ENCODE measurements at regions not wholly inside any gene's neighbourhood (a gene's known extent, or its start where the extent isn't known, plus 50 kb on each side); places are given as distances from the start of the nearest gene placed in this dataset.

GRCh38 chr3:30358871-30359270 lies 247.5 kb upstream of the TGFBR2 start (continued):
- TF ChIP-seq, protein P1, sequence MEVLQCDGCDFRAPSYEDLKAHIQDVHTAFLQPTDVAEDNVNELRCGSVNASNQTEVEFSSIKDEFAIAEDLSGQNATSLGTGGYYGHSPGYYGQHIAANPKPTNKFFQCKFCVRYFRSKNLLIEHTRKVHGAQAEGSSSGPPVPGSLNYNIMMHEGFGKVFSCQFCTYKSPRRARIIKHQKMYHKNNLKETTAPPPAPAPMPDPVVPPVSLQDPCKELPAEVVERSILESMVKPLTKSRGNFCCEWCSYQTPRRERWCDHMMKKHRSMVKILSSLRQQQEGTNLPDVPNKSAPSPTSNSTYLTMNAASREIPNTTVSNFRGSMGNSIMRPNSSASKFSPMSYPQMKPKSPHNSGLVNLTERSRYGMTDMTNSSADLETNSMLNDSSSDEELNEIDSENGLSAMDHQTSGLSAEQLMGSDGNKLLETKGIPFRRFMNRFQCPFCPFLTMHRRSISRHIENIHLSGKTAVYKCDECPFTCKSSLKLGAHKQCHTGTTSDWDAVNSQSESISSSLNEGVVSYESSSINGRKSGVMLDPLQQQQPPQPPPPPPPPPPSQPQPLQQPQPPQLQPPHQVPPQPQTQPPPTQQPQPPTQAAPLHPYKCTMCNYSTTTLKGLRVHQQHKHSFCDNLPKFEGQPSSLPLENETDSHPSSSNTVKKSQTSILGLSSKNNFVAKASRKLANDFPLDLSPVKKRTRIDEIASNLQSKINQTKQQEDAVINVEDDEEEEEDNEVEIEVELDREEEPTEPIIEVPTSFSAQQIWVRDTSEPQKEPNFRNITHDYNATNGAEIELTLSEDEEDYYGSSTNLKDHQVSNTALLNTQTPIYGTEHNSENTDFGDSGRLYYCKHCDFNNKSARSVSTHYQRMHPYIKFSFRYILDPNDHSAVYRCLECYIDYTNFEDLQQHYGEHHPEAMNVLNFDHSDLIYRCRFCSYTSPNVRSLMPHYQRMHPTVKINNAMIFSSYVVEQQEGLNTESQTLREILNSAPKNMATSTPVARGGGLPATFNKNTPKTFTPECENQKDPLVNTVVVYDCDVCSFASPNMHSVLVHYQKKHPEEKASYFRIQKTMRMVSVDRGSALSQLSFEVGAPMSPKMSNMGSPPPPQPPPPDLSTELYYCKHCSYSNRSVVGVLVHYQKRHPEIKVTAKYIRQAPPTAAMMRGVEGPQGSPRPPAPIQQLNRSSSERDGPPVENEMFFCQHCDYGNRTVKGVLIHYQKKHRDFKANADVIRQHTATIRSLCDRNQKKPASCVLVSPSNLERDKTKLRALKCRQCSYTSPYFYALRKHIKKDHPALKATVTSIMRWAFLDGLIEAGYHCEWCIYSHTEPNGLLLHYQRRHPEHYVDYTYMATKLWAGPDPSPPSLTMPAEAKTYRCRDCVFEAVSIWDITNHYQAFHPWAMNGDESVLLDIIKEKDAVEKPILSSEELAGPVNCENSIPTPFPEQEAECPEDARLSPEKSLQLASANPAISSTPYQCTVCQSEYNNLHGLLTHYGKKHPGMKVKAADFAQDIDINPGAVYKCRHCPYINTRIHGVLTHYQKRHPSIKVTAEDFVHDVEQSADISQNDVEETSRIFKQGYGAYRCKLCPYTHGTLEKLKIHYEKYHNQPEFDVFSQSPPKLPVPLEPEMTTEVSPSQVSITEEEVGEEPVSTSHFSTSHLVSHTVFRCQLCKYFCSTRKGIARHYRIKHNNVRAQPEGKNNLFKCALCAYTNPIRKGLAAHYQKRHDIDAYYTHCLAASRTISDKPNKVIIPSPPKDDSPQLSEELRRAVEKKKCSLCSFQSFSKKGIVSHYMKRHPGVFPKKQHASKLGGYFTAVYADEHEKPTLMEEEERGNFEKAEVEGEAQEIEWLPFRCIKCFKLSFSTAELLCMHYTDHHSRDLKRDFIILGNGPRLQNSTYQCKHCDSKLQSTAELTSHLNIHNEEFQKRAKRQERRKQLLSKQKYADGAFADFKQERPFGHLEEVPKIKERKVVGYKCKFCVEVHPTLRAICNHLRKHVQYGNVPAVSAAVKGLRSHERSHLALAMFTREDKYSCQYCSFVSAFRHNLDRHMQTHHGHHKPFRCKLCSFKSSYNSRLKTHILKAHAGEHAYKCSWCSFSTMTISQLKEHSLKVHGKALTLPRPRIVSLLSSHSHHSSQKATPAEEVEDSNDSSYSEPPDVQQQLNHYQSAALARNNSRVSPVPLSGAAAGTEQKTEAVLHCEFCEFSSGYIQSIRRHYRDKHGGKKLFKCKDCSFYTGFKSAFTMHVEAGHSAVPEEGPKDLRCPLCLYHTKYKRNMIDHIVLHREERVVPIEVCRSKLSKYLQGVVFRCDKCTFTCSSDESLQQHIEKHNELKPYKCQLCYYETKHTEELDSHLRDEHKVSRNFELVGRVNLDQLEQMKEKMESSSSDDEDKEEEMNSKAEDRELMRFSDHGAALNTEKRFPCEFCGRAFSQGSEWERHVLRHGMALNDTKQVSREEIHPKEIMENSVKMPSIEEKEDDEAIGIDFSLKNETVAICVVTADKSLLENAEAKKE (CRISPR knock-in tag; IDR thresholded peaks at IDR 0.05), result no peak
- TF ChIP-seq STAT1 (IDR thresholded peaks at IDR 0.05; ENCODE audit: unreplicated experiment) (no peak), REST (IDR thresholded peaks at IDR 0.05; ENCODE audit: unreplicated experiment) (no peak)

GRCh38 chr3:30368978-30369377 lies 237.4 kb upstream of the TGFBR2 start:
- H3K27me3 ChIP-seq (ENCODE audit: insufficient read depth), result no peaks in the 10 kb centered on the region
- no peak overlapping the region for H3K27ac Mint-ChIP-seq
- no peak overlapping the region for H2AFZ ChIP-seq
- peaks cover 9% of the 10 kb centered on the region; the same call in 1 of the 2 replicates for H3K4me1 ChIP-seq (ENCODE audit: insufficient read depth)
- H3K4me2 ChIP-seq, result no peak overlapping the region
- peaks cover 13% of the 10 kb centered on the region for H3K4me1 Mint-ChIP-seq
- H3K4me3 ChIP-seq, result no peak overlapping the region
- H3K4me3 Mint-ChIP-seq, result no peak overlapping the region
- H3K36me3 Mint-ChIP-seq (ENCODE audit: low read depth), result no peaks in the 10 kb centered on the region
- H3K36me3 ChIP-seq (ENCODE audit: insufficient read depth), result no peaks in the 10 kb centered on the region
- peaks cover 6% of the 10 kb centered on the region for H3K9me3 Mint-ChIP-seq
- no peaks in the 10 kb centered on the region for H3F3A ChIP-seq (replicated peaks; ENCODE audit: low read depth)
- no peaks in the 10 kb centered on the region for H3K27me3 Mint-ChIP-seq (ENCODE audit: insufficient read depth, low read depth, poor library complexity)
- H3K9me2 ChIP-seq (ENCODE audit: insufficient read depth), result peaks cover 10% of the 10 kb centered on the region
- no peak for DNase-seq (ENCODE audit: low spot score)
- no peaks in the 10 kb centered on the region for H4K20me1 ChIP-seq (replicated peaks; ENCODE audit: insufficient read depth)
- H3K79me2 ChIP-seq (replicated peaks; ENCODE audit: insufficient read depth), result no peaks in the 10 kb centered on the region
- ATAC-seq, result no peak
- H3K27ac ChIP-seq (ENCODE audit: low read depth), result no peak overlapping the region
- TF ChIP-seq POLR2AphosphoS5 (IDR thresholded peaks at IDR 0.05; ENCODE audit: low read depth) (no peak), CTCF (conservative IDR thresholded peaks at IDR 0.05; ENCODE audit: low read depth in 2 of 2) (no peak), JUNB (IDR thresholded peaks at IDR 0.05; ENCODE audit: unreplicated experiment) (no peak), ETS1 (IDR thresholded peaks at IDR 0.05) (no peak), EZH2 (IDR thresholded peaks at IDR 0.05; ENCODE audit: low read depth, unreplicated experiment) (no peak), CREB1 (CRISPR knock-in tag; IDR thresholded peaks at IDR 0.05; ENCODE audit: low read depth) (no peak), ZNF114 (CRISPR knock-in tag; IDR thresholded peaks at IDR 0.05) (no peak), ZNF331 (CRISPR knock-in tag; IDR thresholded peaks at IDR 0.05; ENCODE audit: low read depth) (no peak), NANOG (IDR thresholded peaks at IDR 0.05; ENCODE audit: borderline replicate concordance) (no peak), EZH2phosphoT487 (IDR thresholded peaks at IDR 0.05; ENCODE audit: unreplicated experiment) (no peak), STAT1 (IDR thresholded peaks at IDR 0.05; ENCODE audit: unreplicated experiment) (no peak)

Measured in GM23338 (cell line).